Testis (tissue), 2 donors: ENCODE measurements at regions not wholly inside any gene's neighbourhood (a gene's known extent, or its start where the extent isn't known, plus 50 kb on each side); places are given as distances from the start of the nearest gene placed in this dataset.
"Not testable (repeated sequence)": the region's sequence is repeated elsewhere in the genome, so short reads cannot be mapped to it uniquely, and the experiment has no call there.

Experiments
- DNase-seq: peaks from one replicate; pipeline ENCODE4 v3.0.0-alpha.2; 2019
- H3K27ac ChIP-seq, 2 donors: fragments of 200-600 bp; sonication (generic); one replicate each; pipeline ENCODE4 v1.5.1; 2019
- H3K27me3 ChIP-seq: fragments of 200-600 bp; sonication (generic); one replicate; pipeline ENCODE4 v1.5.1; 2019
- H3K36me3 ChIP-seq: fragments of 200-600 bp; sonication (generic); one replicate; pipeline ENCODE4 v1.5.1; 2017; ENCODE audit warnings: low read depth; ENCODE audit errors: missing control alignments
- H3K4me1 ChIP-seq: fragments of 200-600 bp; sonication (generic); one replicate; pipeline ENCODE4 v1.5.1; 2019
- H3K4me3 ChIP-seq, 2 donors: fragments of 200-600 bp; sonication (generic); one replicate each; pipeline ENCODE4 v1.5.1; 2017 to 2019
- H3K9me3 ChIP-seq: fragments of 200-600 bp; sonication (generic); one replicate; pipeline ENCODE4 v1.5.1; 2017
- CTCF ChIP-seq, 3 experiments: fragments of 450-650 bp in 2 of 3; fragments of 200-600 bp in 1 of 3; sonication (generic) in 1 of 3; IDR thresholded peaks; one replicate each; pipeline ENCODE4 v1.5.1; 2016 to 2019; ENCODE audit warnings: antibody characterized with exemption in 3 of 3, mild to moderate bottlenecking in 2 of 3, moderate library complexity in 1 of 3
- WGBS, 2 donors: methylation state at CpG; one replicate each; pipeline ENCODE4 v1.1.5; 2018; 5-methylcytosine and 5-hydroxymethylcytosine counted together
- intact Hi-C: fragments of 100-400 bp; cut with DNase I; formaldehyde crosslinking; loops from one replicate; pipeline ENCODE4 v1.15.1; 2023; ENCODE audit warnings: low total_unique reads

GRCh38 chr11:3583476-3583875 is 58.3 kb downstream of the ART5 start:
- H3K27ac ChIP-seq, H3K4me3 ChIP-seq, intact Hi-C loops, H3K4me1 ChIP-seq, H3K9me3 ChIP-seq, H3K27me3 ChIP-seq, H3K36me3 ChIP-seq: not testable (repeated sequence)
- DNase-seq, result peak; percentile 19
- 53 to 68% methylated on average over 2 of the region's 2 CpGs for WGBS, 2 donors

DNA sequence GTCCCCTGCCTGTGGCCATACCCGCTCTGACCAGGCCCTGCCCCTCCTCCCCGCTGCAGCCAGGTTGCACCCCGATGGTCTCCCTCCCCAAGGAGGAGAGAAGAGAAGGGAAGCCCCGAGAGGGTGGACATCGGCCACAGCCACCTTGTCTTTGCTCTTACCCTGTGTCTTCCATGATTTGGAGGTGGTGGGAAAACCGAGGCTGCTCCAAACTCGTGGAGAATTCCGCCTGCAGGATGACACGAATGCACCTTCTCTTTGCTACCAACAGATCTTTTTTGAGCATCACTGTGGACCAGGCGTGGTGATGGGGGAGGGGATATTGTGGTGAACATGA is 60.4 kb downstream of the ART5 start:
- H3K4me3 ChIP-seq, H3K36me3 ChIP-seq, H3K27me3 ChIP-seq, DNase-seq, H3K27ac ChIP-seq, H3K9me3 ChIP-seq, intact Hi-C loops, H3K4me1 ChIP-seq: not testable (repeated sequence)
- WGBS, 2 donors, result 21 to 36% methylated on average over 6 to 9 of the region's 10 CpGs

- peak overlapping the region; percentile 6 to 51 for H3K4me3 ChIP-seq
- WGBS, 2 donors, result 2% methylated on average over 58 of the region's 92 CpGs; no CpG with 5 or more reads in 1 of the 2 donors
- H3K27ac ChIP-seq, H3K27me3 ChIP-seq, H3K9me3 ChIP-seq, H3K36me3 ChIP-seq, intact Hi-C loops, H3K4me1 ChIP-seq: not testable (repeated sequence)
- TF ChIP-seq CTCF (IDR thresholded peaks at IDR 0.05), result peak; percentile 86 to 91 (median 86)
- peak; percentile 51 for DNase-seq
Observed at GRCh38 chr11:3580487-3581388, 61.1 kb downstream of the ART5 start.

- WGBS, 2 donors, result 46 to 61% methylated on average over 21 to 25 of the region's 29 CpGs
- intact Hi-C loops, DNase-seq, H3K27ac ChIP-seq, H3K4me3 ChIP-seq, H3K9me3 ChIP-seq, H3K4me1 ChIP-seq, H3K27me3 ChIP-seq, H3K36me3 ChIP-seq: not testable (repeated sequence)
Observed at GRCh38 chr11:3579600-3580459, 62.0 kb downstream of the ART5 start.

DNA sequence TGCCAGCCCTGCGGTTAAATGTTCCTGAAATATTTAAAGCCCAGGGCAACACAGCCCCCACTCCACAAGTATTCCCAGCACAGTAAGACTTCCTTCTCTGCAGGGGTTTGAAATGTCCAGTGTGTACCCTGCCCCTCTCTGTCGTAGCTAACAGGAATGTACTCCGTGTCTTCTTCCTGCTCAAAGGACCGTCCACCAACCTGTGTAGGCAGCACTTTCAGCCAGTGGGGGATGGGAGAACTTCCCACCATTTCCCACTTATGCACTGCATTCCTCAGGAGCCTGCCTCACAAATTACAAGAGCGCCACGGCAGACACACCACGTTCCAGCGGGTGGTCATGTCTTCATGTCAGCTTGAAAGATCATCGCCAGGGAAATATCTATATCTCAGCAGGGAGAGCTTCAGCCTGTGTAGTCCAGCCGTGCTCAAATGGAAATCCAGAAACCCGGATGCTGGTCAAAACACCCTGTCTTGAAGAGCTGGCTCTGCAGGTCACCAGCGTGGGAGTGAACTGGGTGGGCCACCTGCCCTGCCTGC is 65.7 kb downstream of the ART5 start:
- H3K36me3 ChIP-seq, DNase-seq, H3K9me3 ChIP-seq, intact Hi-C loops, H3K27ac ChIP-seq, H3K4me3 ChIP-seq, H3K27me3 ChIP-seq, H3K4me1 ChIP-seq: not testable (repeated sequence)
- WGBS, 2 donors, result 35 to 37% methylated on average over 12 of the region's 12 CpGs

- WGBS, 2 donors, result 83 to 94% methylated on average over 6 to 7 of the region's 7 CpGs
- DNase-seq, H3K27ac ChIP-seq, H3K4me3 ChIP-seq, intact Hi-C loops, H3K9me3 ChIP-seq, H3K4me1 ChIP-seq, H3K36me3 ChIP-seq, H3K27me3 ChIP-seq: not testable (repeated sequence)
Observed at GRCh38 chr11:3572976-3573647, 68.7 kb downstream of the ART5 start.

DNA sequence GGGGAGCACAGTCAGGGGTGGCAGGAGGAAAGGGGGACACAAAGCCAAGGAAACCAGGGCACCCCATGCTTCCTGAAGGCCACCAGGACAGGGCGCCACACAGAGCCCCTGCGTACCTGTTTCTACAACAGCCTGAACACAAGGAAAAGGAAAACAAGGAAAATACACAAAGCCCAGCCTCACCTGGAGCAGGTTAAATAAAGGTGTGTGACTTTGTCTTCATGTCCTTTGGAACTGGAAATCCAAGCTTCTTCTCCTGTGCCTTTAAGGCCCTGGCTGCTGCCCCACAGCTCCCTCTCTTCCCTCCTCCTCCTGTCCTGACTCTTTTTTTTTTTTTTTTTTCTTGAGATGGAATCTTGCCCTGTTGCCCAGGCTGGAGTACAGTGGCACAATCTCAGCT is 70.0 kb downstream of the ART5 start:
- H3K36me3 ChIP-seq, DNase-seq, H3K27me3 ChIP-seq, H3K4me1 ChIP-seq, intact Hi-C loops, H3K27ac ChIP-seq, H3K4me3 ChIP-seq, H3K9me3 ChIP-seq: not testable (repeated sequence)
- WGBS, 2 donors, result 96 to 97% methylated on average over 2 of the region's 2 CpGs

DNA sequence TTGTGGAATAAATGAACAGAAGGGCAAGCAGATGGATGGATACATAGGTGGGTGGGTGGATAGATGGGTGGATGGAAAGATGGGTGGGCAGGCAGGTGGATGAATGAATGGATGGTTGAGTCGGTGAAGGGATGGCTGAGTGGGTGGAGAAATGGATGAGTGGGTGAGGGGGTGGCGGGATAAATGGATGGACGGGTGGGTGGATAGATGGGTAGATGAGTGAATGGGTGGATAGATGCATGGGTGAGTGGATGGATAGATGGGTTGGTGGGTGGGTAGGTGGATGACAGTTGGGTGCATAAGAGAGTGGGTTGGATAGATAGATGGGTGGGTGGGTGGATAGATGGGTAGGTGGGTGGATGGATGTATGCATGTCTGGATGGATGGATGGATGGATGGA is 76.0 kb downstream of the ART5 start:
- DNase-seq, intact Hi-C loops, H3K4me1 ChIP-seq, H3K27me3 ChIP-seq, H3K36me3 ChIP-seq, H3K9me3 ChIP-seq, H3K4me3 ChIP-seq, H3K27ac ChIP-seq: not testable (repeated sequence)
- WGBS, 2 donors, result 85 to 87% methylated on average over 3 of the region's 3 CpGs
